Panc1 (cell line): ENCODE measurements at regions not wholly inside any gene's neighbourhood (a gene's known extent, or its start where the extent isn't known, plus 50 kb on each side); places are given as distances from the start of the nearest gene placed in this dataset.

Experiments used
- ATAC-seq: fragments of 200-7000 bp; cut with Tn5 transposase; 2 replicates; pipeline ENCODE4 v1.9.1; 2020; ENCODE audit warnings: mild to moderate bottlenecking, moderate library complexity
- BruUV-seq: library from RNA; stranded (reverse); fragments of 400-500 nt; replicated peaks from 2 replicates; lab custom pipeline; 2021; lab: Mats Ljungman, UMichigan
- CTCF ChIA-PET: fragments of 300-600 bp; sonication (Branson Sonifier 250); formaldehyde crosslinking; loops from one replicate; lab custom pipeline; 2022; ENCODE audit warnings: antibody characterized with exemption; lab: Charles Lee
- POLR2A ChIA-PET: fragments of 300-600 bp; sonication (Branson Sonifier 250); formaldehyde crosslinking; loops from one replicate; lab custom pipeline; 2022; ENCODE audit warnings: antibody characterized with exemption; lab: Charles Lee
- DNase-seq: peaks from one replicate; pipeline ENCODE4 v3.0.0-alpha.2; 2010; ENCODE audit warnings: low read depth, low spot score
- H3K27ac ChIP-seq: 2 replicates; pipeline ENCODE4 v1.5.1; 2011; ENCODE audit warnings: mild to moderate bottlenecking, low read length, inconsistent platforms
- H3K27me3 ChIP-seq: fragments of 200-500 bp; sonication (Bioruptor generic); 2 replicates; pipeline ENCODE4 v1.6.0; 2014; ENCODE audit warnings: low read length, inconsistent platforms; ENCODE audit not compliant: control insufficient read depth, insufficient read depth
- H3K36me3 ChIP-seq: fragments of 200-500 bp; sonication (Bioruptor generic); 2 replicates; pipeline ENCODE4 v1.5.1; 2014; ENCODE audit warnings: inconsistent platforms, mild to moderate bottlenecking, low read length, moderate library complexity; ENCODE audit not compliant: control insufficient read depth, insufficient read depth
- H3K4me1 ChIP-seq: 2 replicates; pipeline ENCODE4 v1.5.1; 2011; ENCODE audit warnings: inconsistent platforms, mild to moderate bottlenecking, low read length, moderate library complexity; ENCODE audit not compliant: control insufficient read depth, insufficient read depth
- H3K4me3 ChIP-seq, 2 experiments: 2 replicates each; pipeline ENCODE4 v1.5.1; 2011 to 2012; ENCODE audit warnings: low read depth in 2 of 2, low read length in 2 of 2, mild to moderate bottlenecking in 2 of 2, inconsistent platforms in 1 of 2, moderate library complexity in 1 of 2
- H3K9me3 ChIP-seq: fragments of 200-500 bp; sonication (Bioruptor generic); 2 replicates; pipeline ENCODE4 v1.5.1; 2014; ENCODE audit warnings: low read depth, mild to moderate bottlenecking, inconsistent platforms, low read length, moderate library complexity; ENCODE audit not compliant: control insufficient read depth, insufficient read depth
- CTCF ChIP-seq: fragments of 450-650 bp; IDR thresholded peaks from 2 replicates; pipeline ENCODE4 v1.5.1; 2017; ENCODE audit warnings: mild to moderate bottlenecking
- POLR2AphosphoS5 ChIP-seq: IDR thresholded peaks from 2 replicates; pipeline ENCODE4 v1.6.1; 2012; ENCODE audit warnings: mild to moderate bottlenecking, low read depth, low read length, moderate library complexity
- REST ChIP-seq, 2 experiments: IDR thresholded peaks; 2 replicates each; pipeline ENCODE4 v1.6.1; 2011 to 2012; ENCODE audit warnings: low read depth in 2 of 2, control low read depth in 1 of 2, low read length in 1 of 2, mild to moderate bottlenecking in 1 of 2, moderate library complexity in 1 of 2; ENCODE audit not compliant: insufficient read depth in 1 of 2
- SIN3A ChIP-seq: IDR thresholded peaks from 2 replicates; pipeline ENCODE4 v1.6.1; 2012; ENCODE audit warnings: low read depth, mild to moderate bottlenecking, low read length, moderate library complexity, borderline replicate concordance; ENCODE audit not compliant: insufficient read depth
- TCF7L2 ChIP-seq: IDR thresholded peaks from 2 replicates; pipeline ENCODE4 v1.6.1; 2011; ENCODE audit warnings: mild to moderate bottlenecking, low read depth, low read length, inconsistent platforms
- in situ Hi-C: cut with HindIII; loops from 2 replicates; pipeline ENCODE4 v1.10.0; 2016; ENCODE audit warnings: low sequenced_read_pairs, low pct_unique_long_range_greater_than_20kb
- intact Hi-C: fragments of 100-400 bp; cut with micrococcal nuclease; formaldehyde crosslinking; loops from one replicate; pipeline ENCODE4 v1.10.0; 2022; ENCODE audit not compliant: unreplicated experiment

- no peak for DNase-seq
- Histone ChIP-seq H3K27me3 (peaks cover 3% of the 10 kb centered on the region), H3K4me1 (no peaks in the 10 kb centered on the region), H3K9me3 (no peaks in the 10 kb centered on the region), H3K36me3 (no peaks in the 10 kb centered on the region), H3K4me3 (no peak overlapping the region), H3K27ac (no peak overlapping the region)
- no peak for ATAC-seq
- ChIA-PET POLR2A (no interaction called here), CTCF (no interaction called here)
- in situ Hi-C loops: no loop called here
- BruUV-seq: no TSS peak
- intact Hi-C loops: no loop called here
- no peak for TF ChIP-seq REST (IDR thresholded peaks at IDR 0.05; ENCODE audit: insufficient read depth in 1 of 2, low read depth in 2 of 2, low read length in 1 of 2)
- TF ChIP-seq POLR2AphosphoS5: no peak
- no peak for TF ChIP-seq SIN3A
- no peak for TF ChIP-seq TCF7L2
- TF ChIP-seq CTCF: no peak
Observed at GRCh38 chr17:77599699-77600098, 358.8 kb upstream of the TNRC6C start.

GRCh38 chr17:77600346-77600745 lies 358.2 kb upstream of the TNRC6C start:
- DNase-seq (no peak), ATAC-seq (no peak)
- Histone ChIP-seq H3K4me1 (no peaks in the 10 kb centered on the region), H3K4me3 (no peak overlapping the region), H3K27me3 (no peaks in the 10 kb centered on the region; the same call in 1 of the 2 replicates), H3K27ac (no peak overlapping the region), H3K36me3 (no peaks in the 10 kb centered on the region), H3K9me3 (no peaks in the 10 kb centered on the region)
- BruUV-seq: no TSS peak
- ChIA-PET CTCF (no interaction called here), POLR2A (no interaction called here)
- intact Hi-C loops: no loop called here
- in situ Hi-C loops: no loop called here
- TF ChIP-seq REST (IDR thresholded peaks at IDR 0.05; ENCODE audit: insufficient read depth in 1 of 2, low read depth in 2 of 2, low read length in 1 of 2): no peak
- no peak for TF ChIP-seq POLR2AphosphoS5
- no peak for TF ChIP-seq CTCF
- TF ChIP-seq TCF7L2: no peak
- no peak for TF ChIP-seq SIN3A
